OCI-M2 (cell line): ENCODE measurements at regions not wholly inside any gene's neighbourhood (a gene's known extent, or its start where the extent isn't known, plus 50 kb on each side); places are given as distances from the start of the nearest gene placed in this dataset.
"Not testable (repeated sequence)": the region's sequence is repeated elsewhere in the genome, so short reads cannot be mapped to it uniquely, and the experiment has no call there.

Experiments
- DNase-seq: peaks from one replicate; lab custom pipeline; 2025; ENCODE audit not compliant: unreplicated experiment; lab: John Stamatoyannopoulos, UW

DNA sequence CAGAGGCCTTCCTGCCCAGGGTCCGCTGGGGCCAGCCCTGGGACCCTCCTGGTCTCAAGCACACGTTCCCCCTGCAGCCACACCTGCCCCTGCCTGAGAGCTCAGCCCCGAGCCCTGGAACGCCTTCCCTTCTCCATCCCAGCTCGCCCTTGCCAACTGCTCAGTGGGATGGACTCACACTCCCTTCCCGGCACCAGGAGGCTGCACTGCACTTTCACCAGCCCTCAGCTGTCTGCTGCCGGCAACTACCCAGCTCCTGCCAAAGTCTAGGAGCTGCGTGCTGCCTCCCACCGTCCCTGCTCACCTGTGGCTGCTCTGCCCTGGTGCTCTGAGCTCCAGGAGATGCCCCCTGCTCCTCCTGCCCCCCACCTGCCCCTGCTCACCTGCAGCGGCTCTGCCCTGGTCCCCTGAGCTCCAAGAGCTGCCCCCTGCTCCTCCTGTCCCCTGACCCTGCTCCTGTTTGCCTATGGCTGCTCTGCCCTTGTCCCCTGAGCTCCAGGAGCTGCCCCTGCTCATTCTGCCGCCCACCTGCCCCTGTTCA, 246.4 kb downstream of the TMEM121 start:
- not testable (repeated sequence) for DNase-seq

DNA sequence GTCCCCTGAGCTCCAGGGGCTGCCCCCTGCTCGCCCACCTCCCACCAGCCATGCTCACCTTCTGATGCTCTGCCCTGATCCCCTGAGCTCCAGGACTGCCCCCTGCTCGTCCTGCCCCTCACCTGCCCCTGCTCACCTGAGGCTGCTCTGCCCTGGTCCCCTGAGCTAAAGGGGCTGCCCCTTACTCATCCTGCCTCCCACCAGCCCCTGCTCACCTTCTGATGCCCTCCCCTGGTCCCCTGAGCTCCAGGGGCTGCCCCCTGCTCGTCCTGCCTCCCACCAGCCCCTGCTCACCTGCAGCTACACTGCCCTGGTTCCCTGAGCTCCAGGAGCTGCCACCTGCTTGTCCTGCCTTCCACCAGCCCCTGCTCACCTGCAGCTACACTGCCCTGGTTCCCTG, 247.2 kb downstream of the TMEM121 start:
- DNase-seq, result no peak

DNA sequence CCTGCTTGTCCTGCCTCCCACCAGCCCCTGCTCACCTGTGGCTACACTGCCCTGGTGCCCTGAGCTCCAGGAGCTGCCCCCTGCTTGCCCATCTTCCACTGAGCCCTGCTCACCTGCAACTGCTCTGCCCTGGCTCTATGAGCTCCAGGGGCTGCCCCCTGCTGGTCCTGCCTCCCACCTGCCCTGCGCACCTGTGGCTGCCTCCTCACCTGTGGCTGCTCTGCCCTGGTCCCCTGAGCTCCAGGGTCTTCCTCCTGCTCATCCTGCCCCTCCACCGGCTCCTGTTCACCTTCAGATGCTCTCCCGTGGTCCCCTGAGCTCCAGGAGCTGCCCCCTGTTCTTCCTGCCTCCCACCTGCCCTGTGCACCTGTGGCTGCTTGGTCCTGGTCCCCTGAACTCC, 247.6 kb downstream of the TMEM121 start:
- no peak for DNase-seq

- not testable (repeated sequence) for DNase-seq
Measured at GRCh38 chr14:105774585-105775348, 248.4 kb downstream of the TMEM121 start.

GRCh38 chr14:105775349-105775923, 249.1 kb downstream of the TMEM121 start:
- DNase-seq, result not testable (repeated sequence)

- DNase-seq, result not testable (repeated sequence)
Measured at GRCh38 chr14:105776112-105776511, 249.7 kb downstream of the TMEM121 start.

DNA sequence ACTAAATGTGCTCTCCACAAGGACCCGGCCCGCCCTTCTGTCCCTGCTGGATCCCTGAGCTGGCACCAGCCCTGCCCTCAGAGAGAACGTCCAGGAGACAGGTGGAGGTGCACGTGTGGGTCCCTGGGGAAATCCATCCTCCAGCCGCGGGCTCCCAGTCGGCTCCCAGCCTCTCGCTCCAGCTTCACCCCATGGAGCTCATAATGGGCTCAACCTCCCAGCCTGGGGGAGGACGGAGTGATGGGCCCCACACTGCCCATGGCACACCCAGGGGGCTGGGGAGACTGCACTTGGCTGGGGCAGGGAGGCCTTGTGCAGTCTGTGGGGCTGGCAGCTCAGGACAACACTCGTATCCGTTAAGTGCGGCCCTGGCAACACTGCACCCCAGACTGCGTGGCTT, 250.5 kb downstream of the TMEM121 start:
- DNase-seq, result no peak

DNA sequence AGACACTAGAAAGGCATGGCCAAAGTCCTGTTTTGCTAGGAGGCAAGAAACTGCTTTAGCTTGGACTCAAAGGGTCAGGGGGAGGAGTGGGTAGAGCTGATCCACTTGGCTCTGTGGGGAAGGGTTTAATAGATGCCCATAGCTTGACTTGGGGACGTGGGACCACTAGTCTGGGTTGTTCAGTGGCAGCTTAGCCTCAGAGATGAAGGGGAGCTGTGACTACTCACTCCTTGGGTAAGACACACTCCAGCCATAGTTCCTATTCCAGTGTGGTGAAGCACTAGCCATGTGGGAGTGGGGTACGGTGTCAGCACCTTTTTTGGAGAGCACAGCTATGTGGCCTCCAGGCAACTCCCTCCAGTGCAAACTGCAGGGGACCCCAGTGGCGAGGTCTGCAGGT, 257.3 kb downstream of the TMEM121 start:
- DNase-seq, result no peak

- no peak for DNase-seq
Measured at GRCh38 chr14:105793836-105794235, 267.5 kb downstream of the TMEM121 start.

- no peak for DNase-seq
Measured at GRCh38 chr14:105797546-105797945, 271.2 kb downstream of the TMEM121 start.

DNA sequence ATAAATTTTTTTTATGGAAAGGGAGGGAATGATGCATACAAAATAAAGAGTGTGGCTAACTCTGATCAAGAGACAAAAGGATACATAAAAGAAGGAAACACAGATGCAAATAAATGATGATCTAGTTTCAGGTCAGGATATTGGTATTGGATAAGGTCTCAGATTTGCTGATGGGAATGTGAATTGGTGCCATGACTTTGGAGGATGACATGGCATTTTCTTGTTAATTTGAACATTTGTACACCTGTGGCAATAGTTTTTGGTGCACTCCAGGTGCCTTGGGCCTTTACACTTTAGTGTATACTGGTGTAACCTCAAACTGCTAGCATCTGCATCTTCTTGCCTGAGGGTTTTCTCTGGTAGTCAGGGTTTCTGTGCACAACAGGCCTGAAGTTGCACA, 279.3 kb downstream of the TMEM121 start:
- DNase-seq, result no peak

DNA sequence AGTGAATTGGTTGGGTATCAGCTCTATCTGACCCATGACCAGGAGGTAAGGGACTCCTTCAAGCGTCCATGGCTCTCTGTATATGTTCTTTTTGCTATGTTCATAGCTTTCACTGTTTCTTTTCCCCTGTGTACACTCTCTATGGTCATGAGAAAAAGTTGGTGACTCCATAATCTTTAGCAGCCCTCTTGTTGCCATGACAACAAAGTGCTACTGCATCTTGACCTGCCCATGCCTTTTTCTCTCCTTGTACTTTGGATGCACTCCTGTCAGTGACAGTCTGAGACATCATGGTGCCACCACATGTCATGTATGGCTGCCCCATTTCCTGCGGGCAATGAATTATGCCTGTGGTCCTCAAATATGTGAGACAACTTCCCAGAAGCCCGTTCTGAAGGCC, 280.2 kb downstream of the TMEM121 start:
- DNase-seq, result no peak

DNA sequence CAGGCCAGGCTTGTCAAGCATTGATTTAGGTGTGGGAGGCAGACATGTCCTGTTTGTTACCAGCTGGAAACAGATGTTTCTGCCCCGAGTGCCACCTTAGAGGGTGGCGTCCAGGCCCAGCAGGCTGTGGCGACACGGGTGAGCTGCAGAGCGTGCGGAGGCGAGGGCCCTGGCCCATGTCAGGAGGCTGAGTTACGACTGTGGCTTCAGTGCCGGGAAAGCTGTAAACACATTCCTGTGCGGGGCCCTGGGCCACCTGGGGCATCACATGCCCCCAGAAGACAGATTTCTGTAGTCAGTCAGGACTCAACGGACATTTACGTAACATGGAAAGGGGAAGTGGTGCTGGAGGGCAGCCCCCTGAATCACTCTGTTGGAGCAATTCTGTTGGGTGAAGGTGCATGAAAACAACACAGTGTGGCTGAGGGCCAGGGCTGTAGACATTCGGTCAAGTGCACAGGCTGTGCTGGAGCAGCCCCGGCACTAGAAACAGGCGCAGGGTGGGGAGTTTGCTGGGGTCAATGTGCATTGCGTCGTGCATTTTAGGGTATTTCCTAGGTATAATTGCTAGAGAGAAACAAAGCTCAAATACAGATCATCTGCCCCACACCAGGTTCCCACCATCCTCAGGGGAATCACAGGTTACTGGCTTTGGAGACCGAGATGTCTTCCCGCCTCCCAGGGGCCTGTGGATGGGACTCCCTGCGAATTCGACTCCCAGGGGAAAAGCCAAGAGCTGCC, 291.8 kb downstream of the TMEM121 start:
- DNase-seq, result no peak

GRCh38 chr14:105818712-105819005, 292.3 kb downstream of the TMEM121 start:
- no peak for DNase-seq

GRCh38 chr14:105830171-105830570, 303.8 kb downstream of the TMEM121 start:
- DNase-seq, result no peak

DNA sequence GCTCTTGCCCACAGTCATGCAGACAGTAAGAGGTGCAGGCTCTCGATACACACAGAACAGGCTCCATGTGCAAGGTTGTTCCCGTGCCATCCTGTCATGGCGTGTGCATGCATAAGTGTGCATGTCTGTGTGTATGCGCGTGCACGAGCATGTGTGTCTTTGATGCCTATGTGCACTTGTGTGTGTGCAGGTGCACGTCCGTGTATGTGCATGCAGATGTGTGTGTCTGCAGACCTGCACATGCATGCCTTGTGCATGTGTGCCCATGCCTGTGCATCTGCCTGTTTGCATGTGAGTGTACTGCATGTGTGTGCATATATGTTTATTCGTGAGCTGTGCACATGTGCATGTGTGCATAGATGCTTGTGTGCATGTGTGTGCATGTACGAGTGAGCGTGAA, 309.8 kb downstream of the TMEM121 start:
- DNase-seq, result no peak

DNA sequence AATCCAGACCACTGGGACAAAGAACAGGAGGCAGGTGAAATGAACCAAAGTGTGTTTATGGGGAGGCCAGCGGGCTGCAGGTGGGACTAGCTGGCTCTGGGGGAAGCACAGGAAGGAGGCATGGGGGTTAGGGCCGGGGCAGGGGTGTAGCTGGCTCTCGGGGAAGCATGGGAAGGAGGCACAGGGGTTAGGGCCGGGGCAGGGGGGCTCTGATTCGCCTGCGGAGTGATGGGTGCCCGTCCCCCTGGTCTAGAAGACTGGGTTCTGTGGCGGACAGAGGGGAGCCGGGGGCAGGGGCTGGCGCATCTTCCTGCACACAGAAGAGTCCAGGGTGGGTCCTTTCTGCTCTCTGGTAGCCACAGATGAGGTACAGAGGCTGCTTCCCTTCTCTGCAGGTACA, 310.3 kb downstream of the TMEM121 start:
- no peak for DNase-seq

DNA sequence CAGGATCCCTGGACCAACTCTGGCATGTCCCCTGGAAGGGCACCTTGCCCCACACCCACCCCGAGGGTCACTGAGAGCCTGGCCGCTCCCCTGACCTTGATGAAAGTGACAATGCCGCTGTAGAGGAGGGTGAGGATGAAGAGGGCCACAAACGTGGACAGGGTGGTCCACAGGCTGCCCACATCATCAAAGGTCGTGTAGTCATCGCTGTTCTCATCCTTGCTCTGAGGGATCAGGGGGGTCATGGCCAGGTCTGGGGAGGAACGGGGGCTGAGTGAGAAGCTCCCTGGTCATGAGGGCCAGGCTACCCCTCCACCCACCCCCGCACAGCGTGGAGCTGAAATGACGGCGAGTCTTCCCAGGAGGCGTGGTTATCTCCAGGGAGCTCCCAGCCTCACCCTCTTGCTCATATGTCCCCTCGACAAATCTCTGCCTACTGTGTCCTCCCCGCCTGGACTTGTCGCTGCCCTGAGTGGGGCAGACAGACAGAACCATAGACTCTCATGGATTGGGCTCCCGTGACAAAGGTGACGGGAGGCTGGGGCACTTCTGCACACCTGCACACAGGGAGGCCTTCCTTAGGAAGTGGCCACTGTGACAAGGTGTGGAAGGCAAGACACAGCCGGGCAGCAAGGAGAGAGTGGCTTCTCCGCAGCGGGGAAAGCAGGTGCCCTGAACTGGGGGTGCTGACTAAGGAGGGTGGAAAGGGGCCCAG, 311.1 kb downstream of the TMEM121 start:
- no peak for DNase-seq

DNA sequence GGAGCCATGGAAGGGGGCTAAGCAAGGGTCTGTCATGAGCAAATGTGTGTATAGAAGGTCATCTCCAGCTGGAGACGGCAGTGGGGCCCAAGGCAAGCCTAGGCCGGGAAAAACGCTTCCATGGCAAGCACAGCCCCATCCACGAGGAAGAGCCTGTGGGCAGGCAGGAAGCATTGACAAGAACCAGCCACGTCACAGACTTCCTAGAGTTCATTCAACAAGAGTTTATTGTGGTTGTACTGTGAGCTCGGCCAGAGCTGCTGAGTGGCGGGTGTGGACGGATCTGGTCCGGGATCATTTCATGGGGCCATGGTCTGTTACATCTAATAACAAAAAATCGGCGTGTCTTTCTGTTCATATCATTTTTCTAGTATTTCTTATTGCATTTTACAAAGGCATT, 311.7 kb downstream of the TMEM121 start:
- DNase-seq, result no peak

DNA sequence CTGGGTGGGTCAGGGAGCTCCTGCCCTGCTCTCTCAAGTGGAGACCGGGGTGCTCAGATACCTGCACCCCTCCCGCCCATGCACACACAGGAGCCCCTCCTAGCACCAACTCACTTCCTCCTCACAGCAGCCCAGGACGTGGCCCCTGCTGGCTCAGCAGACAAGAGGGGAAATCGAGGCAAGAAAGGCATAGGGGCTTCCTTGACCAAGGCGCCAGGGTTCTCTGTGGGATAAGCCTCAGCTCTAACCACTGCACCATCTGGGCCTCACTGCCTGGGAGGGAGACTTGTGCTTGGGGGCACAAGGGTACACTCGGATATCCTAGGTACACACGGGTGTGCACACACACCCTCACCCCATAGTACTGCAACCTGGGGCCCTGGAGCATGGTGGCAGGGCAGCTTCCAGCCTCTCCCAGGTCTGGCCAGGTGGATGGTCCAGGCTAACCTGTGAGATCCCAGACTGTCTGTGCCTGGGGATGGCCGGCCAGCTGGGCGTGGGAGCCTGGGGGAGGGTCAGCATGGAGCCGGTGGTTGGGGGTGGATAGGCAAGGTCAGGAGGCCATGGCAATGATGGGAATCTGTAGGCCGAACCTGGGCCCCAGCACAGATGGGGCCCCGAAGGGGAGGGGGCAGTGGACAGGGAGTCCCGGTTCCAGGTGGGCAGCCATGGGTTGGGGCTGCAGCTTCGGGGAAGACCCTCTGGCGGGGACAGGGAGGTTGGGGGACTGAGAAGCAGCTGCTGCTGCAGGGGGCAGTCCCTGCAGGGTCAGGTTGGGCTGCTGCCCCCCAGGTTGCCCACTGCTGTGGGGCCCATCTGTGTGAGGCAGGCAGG, 312.4 kb downstream of the TMEM121 start:
- DNase-seq, result no peak
